ENCODE measurements at regions not wholly inside any gene's neighbourhood (a gene's known extent, or its start where the extent isn't known, plus 50 kb on each side); places are given as distances from the start of the nearest gene placed in this dataset.

DNA sequence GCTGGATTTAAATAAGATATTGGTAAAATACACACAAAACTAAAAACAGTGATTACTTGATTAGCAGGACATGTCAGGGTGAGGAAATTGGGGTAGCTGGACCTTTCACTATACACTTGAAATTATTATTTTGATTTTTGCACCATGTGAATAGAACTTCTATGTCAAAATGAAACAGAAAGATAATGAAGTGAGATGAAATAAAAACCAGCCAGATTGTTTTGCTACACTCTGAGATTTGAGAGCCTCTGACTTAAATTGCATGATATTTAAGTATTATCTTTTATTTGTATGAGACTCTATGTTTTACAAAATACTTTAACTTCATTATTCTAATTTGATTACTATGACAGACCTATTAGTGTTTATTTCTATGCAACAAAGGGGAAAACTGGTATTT lies 819.6 kb upstream of the ATXN8OS start:
- ATAC-seq (no peak), DNase-seq (no peak)
- Histone ChIP-seq H3K4me3 (no peak overlapping the region), H3K9me3 (peaks cover 0 to 20% (median 0%) of the 10 kb centered on the region in 12 donors), H3K36me3 (no peaks in the 10 kb centered on the region), H3K27me3 (no peaks in the 10 kb centered on the region), H3K4me1 (no peaks in the 10 kb centered on the region), H3K27ac (no peak overlapping the region)
- TF ChIP-seq POLR2A (IDR thresholded peaks at IDR 0.05), result no peak
- TF ChIP-seq, protein P1, sequence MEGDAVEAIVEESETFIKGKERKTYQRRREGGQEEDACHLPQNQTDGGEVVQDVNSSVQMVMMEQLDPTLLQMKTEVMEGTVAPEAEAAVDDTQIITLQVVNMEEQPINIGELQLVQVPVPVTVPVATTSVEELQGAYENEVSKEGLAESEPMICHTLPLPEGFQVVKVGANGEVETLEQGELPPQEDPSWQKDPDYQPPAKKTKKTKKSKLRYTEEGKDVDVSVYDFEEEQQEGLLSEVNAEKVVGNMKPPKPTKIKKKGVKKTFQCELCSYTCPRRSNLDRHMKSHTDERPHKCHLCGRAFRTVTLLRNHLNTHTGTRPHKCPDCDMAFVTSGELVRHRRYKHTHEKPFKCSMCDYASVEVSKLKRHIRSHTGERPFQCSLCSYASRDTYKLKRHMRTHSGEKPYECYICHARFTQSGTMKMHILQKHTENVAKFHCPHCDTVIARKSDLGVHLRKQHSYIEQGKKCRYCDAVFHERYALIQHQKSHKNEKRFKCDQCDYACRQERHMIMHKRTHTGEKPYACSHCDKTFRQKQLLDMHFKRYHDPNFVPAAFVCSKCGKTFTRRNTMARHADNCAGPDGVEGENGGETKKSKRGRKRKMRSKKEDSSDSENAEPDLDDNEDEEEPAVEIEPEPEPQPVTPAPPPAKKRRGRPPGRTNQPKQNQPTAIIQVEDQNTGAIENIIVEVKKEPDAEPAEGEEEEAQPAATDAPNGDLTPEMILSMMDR (IDR thresholded peaks at IDR 0.05), result no peak
- intact Hi-C loops (cut with DNase I), result no loop called here

DNA sequence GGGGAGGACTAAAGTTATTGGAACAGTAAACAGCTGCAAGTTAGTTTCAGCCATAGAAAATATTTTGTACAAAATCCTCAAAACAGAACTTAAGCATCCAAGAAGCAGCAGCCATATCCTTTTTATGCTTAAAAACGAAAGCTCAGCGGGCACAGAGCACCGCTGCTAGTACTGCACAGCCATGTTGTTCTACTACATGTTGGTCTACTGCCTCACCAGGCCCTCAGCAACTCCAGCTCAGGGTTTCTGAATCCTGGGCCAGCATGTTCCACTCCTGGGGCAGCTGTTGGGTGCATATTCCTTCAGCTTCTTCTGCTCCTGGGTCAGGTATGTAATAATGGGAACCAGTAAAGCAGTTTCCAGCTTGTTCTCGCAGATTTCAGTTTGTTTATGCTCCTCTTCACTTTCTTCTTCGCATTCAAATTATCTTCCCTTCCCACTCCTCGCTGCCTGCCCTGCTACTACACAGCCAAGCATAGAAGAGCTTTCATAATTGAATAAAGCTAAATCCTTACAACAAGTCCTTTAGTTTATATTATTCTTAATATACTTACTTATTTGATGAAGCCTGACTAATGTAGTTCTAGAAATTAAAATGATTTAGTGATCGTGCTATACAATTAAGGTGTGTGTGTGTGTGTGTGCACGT lies 820.5 kb upstream of the ATXN8OS start:
- Histone ChIP-seq H3K27me3 (no peaks in the 10 kb centered on the region), H3K4me3 (no peak overlapping the region), H3K27ac (no peak overlapping the region), H3K36me3 (no peaks in the 10 kb centered on the region), H3K4me1 (no peaks in the 10 kb centered on the region), H3K9me3 (peaks cover 0 to 20% (median 0%) of the 10 kb centered on the region in 12 donors)
- DNase-seq, result peak in 1 of 5 donors; percentile 17
- WGBS, 4 donors, result 82 to 87% (median 83%) methylated on average over 8 of the region's 8 CpGs
- TF ChIP-seq POLR2A (IDR thresholded peaks at IDR 0.05), result no peak
- TF ChIP-seq, protein P1 (IDR thresholded peaks at IDR 0.05), result no peak
- no peak for ATAC-seq
- intact Hi-C loops (cut with DNase I), result no loop called here

DNA sequence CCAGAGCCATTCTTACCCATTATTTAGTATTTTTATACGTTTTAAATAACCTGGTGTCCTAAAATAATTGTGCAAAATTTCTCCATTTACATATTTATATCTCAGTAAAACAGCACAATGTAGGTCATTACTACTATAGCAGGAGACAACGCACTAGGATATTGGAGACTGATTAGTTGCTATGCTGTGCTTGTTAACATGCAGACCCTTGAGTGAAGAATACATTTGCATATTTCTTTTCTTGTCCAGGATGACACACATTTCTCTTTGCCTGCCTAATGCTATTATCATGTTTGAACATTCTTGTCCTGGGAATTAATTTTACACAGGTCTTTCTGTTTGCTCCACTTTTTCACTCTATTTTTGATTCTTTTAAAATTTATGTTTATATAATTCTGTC lies 823.8 kb upstream of the ATXN8OS start:
- TF ChIP-seq, protein P1 (IDR thresholded peaks at IDR 0.05), result no peak
- TF ChIP-seq POLR2A (IDR thresholded peaks at IDR 0.05), result no peak
- peaks cover 0 to 20% (median 0%) of the 10 kb centered on the region in 12 donors for H3K9me3 ChIP-seq
- ATAC-seq (no peak), DNase-seq (no peak)
- no peaks in the 10 kb centered on the region for H3K4me1 ChIP-seq
- 63 to 74% (median 68%) methylated on average over 2 of the region's 2 CpGs for WGBS, 4 donors
- no peak overlapping the region for H3K4me3 ChIP-seq
- H3K27me3 ChIP-seq, result no peaks in the 10 kb centered on the region
- no peaks in the 10 kb centered on the region for H3K36me3 ChIP-seq
- intact Hi-C loops (cut with DNase I), result no loop called here
- H3K27ac ChIP-seq, result no peak overlapping the region

DNA sequence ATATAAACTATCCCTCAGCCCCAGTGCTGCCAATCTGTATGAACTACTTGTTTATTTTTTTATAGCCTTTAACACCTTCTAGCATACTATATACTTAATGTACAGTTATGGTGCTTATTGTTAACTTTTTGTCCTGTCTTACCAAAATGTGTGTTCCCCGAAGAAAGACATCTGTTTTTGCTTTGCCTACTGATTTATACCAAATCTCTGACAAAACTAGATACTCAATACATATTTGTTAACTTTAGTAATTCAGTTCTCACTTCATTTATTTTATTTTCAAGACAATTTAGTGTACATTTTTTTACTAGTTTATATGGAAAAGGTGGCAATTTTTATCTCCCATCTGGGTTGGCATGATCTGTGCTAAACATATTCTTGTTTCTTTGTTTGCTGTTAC lies 824.3 kb upstream of the ATXN8OS start:
- no peak for ATAC-seq
- TF ChIP-seq, protein P1 (IDR thresholded peaks at IDR 0.05), result no peak
- no peak for TF ChIP-seq POLR2A (IDR thresholded peaks at IDR 0.05)
- no peak overlapping the region for H3K4me3 ChIP-seq
- no peak for DNase-seq
- WGBS, 4 donors, result 68 to 88% (median 83%) methylated on average over 1 of the region's 1 CpG
- no peaks in the 10 kb centered on the region for H3K27me3 ChIP-seq
- no peaks in the 10 kb centered on the region for H3K36me3 ChIP-seq
- H3K9me3 ChIP-seq, result peaks cover 0 to 20% (median 0%) of the 10 kb centered on the region in 12 donors
- intact Hi-C loops (cut with DNase I), result no loop called here
- H3K4me1 ChIP-seq, result no peaks in the 10 kb centered on the region
- no peak overlapping the region for H3K27ac ChIP-seq

Measured in heart left ventricle (tissue), 16 donors.